ENCODE measurements at regions not wholly inside any gene's neighbourhood (a gene's known extent, or its start where the extent isn't known, plus 50 kb on each side); places are given as distances from the start of the nearest gene placed in this dataset.
A peak's percentile ranks its signal among the peaks of the same experiment; 100 is the strongest.

DNA sequence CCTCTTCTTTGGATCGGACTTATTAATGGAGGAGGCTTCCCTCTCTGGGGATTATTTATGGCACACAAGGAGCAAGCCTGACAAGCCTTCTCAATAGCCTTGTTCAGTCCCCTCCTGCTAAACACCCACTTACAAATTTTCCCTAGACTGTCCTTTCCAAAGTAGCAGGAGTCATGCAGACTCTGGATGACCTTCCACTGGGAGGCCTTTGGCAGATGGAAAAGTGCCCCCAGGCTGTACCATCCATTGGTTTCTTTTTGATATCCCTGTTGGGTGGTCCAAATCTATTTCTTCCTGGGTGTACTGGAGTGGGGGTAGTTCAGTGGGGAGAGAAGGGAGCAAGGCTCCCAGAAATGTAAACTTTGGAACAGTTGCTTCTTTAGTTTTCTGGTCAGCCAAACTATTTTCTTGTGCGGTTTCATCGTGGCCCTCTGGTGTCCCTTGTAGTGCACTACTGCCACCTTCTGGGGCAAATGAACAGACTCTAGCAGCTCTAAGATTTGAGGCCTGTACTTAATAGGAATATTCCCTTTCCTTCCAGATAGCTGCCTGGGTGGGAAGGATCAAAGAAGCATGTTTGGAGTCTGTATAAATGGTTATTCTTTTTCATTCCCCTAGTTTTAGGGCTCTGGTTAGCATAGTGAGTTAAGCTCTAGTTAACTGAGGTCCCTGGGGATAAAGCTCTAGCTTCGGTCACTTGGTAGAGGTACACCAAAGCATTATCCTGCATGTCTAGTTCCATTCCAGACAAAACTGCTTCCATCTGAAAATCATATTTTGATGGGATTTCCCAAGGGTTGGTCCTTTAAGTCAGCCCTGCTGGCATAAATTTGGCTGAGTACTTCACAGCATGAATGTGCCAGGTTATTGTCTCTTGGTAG is 409.5 kb downstream of the SLC6A15 start:
- no peaks in the 10 kb centered on the region for H3K36me3 Mint-ChIP-seq (ENCODE audit: low read depth)

DNA sequence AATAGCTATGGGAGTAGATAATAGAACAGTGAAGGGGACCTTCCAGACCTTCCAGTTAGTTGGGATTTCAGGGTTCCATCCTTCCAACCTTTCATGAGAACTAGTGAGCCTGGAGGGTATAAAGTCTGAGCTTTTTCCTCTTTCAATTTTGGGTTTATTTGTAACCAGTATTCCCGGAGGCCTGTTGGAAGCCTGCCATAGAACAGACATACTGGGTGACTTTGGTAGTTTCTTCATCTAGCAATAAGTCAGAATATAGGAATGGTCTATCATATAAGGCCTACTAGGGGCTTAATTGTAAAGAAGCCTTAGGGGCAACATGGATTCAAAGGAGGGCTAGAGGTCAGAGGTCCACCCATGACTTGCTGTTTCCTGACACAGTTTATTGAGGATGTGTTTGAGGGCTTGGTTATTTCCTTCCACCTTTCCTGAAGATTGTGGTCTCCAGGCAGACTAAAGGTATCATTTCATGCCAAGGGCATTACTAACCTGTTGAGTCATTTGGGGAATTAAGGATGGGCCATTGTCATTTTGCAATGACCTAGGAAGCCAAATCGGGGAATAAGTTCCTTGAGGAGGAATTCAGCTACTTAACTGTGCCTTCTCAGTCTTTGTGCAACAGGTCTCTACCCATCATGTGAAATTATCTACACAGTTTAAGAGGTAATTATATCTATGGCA is 410.3 kb downstream of the SLC6A15 start:
- Histone ChIP-seq H3K27ac (ENCODE audit: low read depth in 1 of 2, low read length in 2 of 2) (no peak overlapping the region), H3K9me3 (ENCODE audit: control insufficient read depth in 1 of 2, insufficient read depth in 1 of 2, low read length in 2 of 2) (no peaks in the 10 kb centered on the region), H3K4me1 (ENCODE audit: insufficient read depth, low read length) (no peaks in the 10 kb centered on the region), H3K36me3 (ENCODE audit: insufficient read depth, low read length) (no peaks in the 10 kb centered on the region), H3K4me3 (ENCODE audit: low read length) (no peak overlapping the region), H3K27me3 (ENCODE audit: control insufficient read depth in 1 of 2, insufficient read depth in 2 of 2, low read length in 2 of 2) (no peaks in the 10 kb centered on the region)
- ATAC-seq (ENCODE audit: poor library complexity) (no peak), DNase-seq (no peak)
- CTCF ChIA-PET, result no interaction called here
- TF ChIP-seq, protein P1, sequence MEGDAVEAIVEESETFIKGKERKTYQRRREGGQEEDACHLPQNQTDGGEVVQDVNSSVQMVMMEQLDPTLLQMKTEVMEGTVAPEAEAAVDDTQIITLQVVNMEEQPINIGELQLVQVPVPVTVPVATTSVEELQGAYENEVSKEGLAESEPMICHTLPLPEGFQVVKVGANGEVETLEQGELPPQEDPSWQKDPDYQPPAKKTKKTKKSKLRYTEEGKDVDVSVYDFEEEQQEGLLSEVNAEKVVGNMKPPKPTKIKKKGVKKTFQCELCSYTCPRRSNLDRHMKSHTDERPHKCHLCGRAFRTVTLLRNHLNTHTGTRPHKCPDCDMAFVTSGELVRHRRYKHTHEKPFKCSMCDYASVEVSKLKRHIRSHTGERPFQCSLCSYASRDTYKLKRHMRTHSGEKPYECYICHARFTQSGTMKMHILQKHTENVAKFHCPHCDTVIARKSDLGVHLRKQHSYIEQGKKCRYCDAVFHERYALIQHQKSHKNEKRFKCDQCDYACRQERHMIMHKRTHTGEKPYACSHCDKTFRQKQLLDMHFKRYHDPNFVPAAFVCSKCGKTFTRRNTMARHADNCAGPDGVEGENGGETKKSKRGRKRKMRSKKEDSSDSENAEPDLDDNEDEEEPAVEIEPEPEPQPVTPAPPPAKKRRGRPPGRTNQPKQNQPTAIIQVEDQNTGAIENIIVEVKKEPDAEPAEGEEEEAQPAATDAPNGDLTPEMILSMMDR (IDR thresholded peaks at IDR 0.05), result no peak
- intact Hi-C loops (cut with DNase I, micrococcal nuclease), result loop anchor here (5.0 to 10.0 kb wide), 2 partner anchors 1815 to 1818 kb away; partner anchors contain the start of gene TMTC2 (in 2 of the 2)
- Mint-ChIP-seq H3K36me3 (ENCODE audit: low read depth) (no peaks in the 10 kb centered on the region), H3K9me3 (no peaks in the 10 kb centered on the region), H3K4me3 (no peak overlapping the region), H3K27ac (no peak overlapping the region), H3K27me3 (no peaks in the 10 kb centered on the region), H3K4me1 (ENCODE audit: low read depth) (no peaks in the 10 kb centered on the region)
- POLR2A ChIA-PET, result no interaction called here

More for the DNA sequence above, 409.5 kb downstream of the SLC6A15 start:
- no peaks in the 10 kb centered on the region for H3K27me3 Mint-ChIP-seq
- ChIA-PET CTCF (no interaction called here), POLR2A (no interaction called here)
- DNase-seq, result peak in 4 of 14 experiments; percentile 3 to 33 (median 16)
- H3K9me3 Mint-ChIP-seq, result no peaks in the 10 kb centered on the region
- Histone ChIP-seq H3K4me3 (ENCODE audit: low read length) (no peak overlapping the region), H3K4me1 (ENCODE audit: insufficient read depth, low read length) (no peaks in the 10 kb centered on the region), H3K27me3 (ENCODE audit: control insufficient read depth in 1 of 2, insufficient read depth in 2 of 2, low read length in 2 of 2) (no peaks in the 10 kb centered on the region), H3K9me3 (ENCODE audit: control insufficient read depth in 1 of 2, insufficient read depth in 1 of 2, low read length in 2 of 2) (no peaks in the 10 kb centered on the region), H3K36me3 (ENCODE audit: insufficient read depth, low read length) (no peaks in the 10 kb centered on the region), H3K27ac (ENCODE audit: low read depth in 1 of 2, low read length in 2 of 2) (no peak overlapping the region)
- intact Hi-C loops (cut with DNase I, micrococcal nuclease), result loop anchor here (5.0 to 10.0 kb wide), 2 partner anchors 1816 to 1818 kb away; partner anchors contain the start of gene TMTC2 (in 2 of the 2)
- ATAC-seq (ENCODE audit: poor library complexity), result no peak
- H3K4me1 Mint-ChIP-seq (ENCODE audit: low read depth), result no peaks in the 10 kb centered on the region
- H3K4me3 Mint-ChIP-seq, result no peak overlapping the region
- no peak overlapping the region for H3K27ac Mint-ChIP-seq
- TF ChIP-seq, protein P1 (IDR thresholded peaks at IDR 0.05), result no peak

DNA sequence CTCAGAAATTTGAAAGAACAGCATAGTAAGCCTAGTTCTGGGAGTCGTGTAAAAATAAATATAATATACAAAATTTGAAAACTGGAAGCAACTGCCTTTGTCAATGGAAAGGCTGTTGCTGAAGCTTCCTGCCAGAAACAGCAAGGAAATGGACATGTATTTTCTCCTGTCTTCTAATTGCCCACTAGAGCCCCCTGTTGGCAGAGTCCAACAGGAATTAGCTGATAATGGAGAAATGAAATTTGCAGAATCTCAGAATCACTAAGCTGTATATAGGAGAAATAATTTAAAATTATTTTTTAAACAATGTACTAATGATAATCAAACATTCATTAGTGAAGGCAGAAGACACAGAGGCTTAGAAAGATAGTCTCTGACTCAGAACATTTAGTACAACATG is 414.8 kb downstream of the SLC6A15 start:
- intact Hi-C loops (cut with DNase I, micrococcal nuclease), result no loop called here
- H3K9me3 Mint-ChIP-seq, result no peaks in the 10 kb centered on the region
- CTCF ChIA-PET, result no interaction called here
- Histone ChIP-seq H3K36me3 (ENCODE audit: insufficient read depth, low read length) (no peaks in the 10 kb centered on the region), H3K4me3 (ENCODE audit: low read length) (no peak overlapping the region), H3K9me3 (ENCODE audit: control insufficient read depth in 1 of 2, insufficient read depth in 1 of 2, low read length in 2 of 2) (no peaks in the 10 kb centered on the region), H3K27me3 (ENCODE audit: control insufficient read depth in 1 of 2, insufficient read depth in 2 of 2, low read length in 2 of 2) (no peaks in the 10 kb centered on the region), H3K27ac (ENCODE audit: low read depth in 1 of 2, low read length in 2 of 2) (no peak overlapping the region), H3K4me1 (ENCODE audit: insufficient read depth, low read length) (no peaks in the 10 kb centered on the region)
- H3K27me3 Mint-ChIP-seq, result no peaks in the 10 kb centered on the region
- H3K36me3 Mint-ChIP-seq (ENCODE audit: low read depth), result no peaks in the 10 kb centered on the region
- H3K4me3 Mint-ChIP-seq, result no peak overlapping the region
- H3K27ac Mint-ChIP-seq, result no peak overlapping the region
- no peaks in the 10 kb centered on the region for H3K4me1 Mint-ChIP-seq (ENCODE audit: low read depth)
- TF ChIP-seq, protein P1 (IDR thresholded peaks at IDR 0.05), result no peak
- DNase-seq (no peak), ATAC-seq (ENCODE audit: poor library complexity) (no peak)
- POLR2A ChIA-PET, result no interaction called here

Measured in CD4-positive, alpha-beta T cell (primary cell).